GM12878 (cell line): ENCODE measurements at regions not wholly inside any gene's neighbourhood (a gene's known extent, or its start where the extent isn't known, plus 50 kb on each side); places are given as distances from the start of the nearest gene placed in this dataset.

Source experiments
- BHLHE40 ChIP-seq, 2 experiments: fragments of 450-650 bp in 1 of 2; IDR thresholded peaks; 2 replicates each; pipeline ENCODE4 v1.6.1; 2011 to 2017; ENCODE audit warnings: low read depth in 2 of 2, borderline replicate concordance in 1 of 2, improper control_type of control experiment in 1 of 2, low read length in 1 of 2, mild to moderate bottlenecking in 1 of 2
- CTCF ChIP-seq, 3 experiments: IDR thresholded peaks in 2 of 3; conservative IDR thresholded peaks in 1 of 3; 2 replicates each; pipeline ENCODE4 v1.5.1; 2011; ENCODE audit warnings: low read depth in 3 of 3, low read length in 3 of 3, mild to moderate bottlenecking in 3 of 3, control low read depth in 2 of 3, moderate library complexity in 2 of 3, inconsistent platforms in 1 of 3, mixed read lengths in 1 of 3; ENCODE audit not compliant: control insufficient read depth in 2 of 3, insufficient read depth in 1 of 3; ENCODE audit errors: extremely low read depth in 1 of 3
- ELK1 ChIP-seq: IDR thresholded peaks from 2 replicates; pipeline ENCODE4 v1.6.1; 2012; ENCODE audit warnings: low read depth, low read length, improper control_type of control experiment
- KAT2A ChIP-seq: conservative IDR thresholded peaks from 2 replicates; pipeline ENCODE4 v1.6.1; 2011; ENCODE audit warnings: low read depth, low read length; ENCODE audit not compliant: control insufficient read depth
- SIN3A ChIP-seq: IDR thresholded peaks from 2 replicates; pipeline ENCODE4 v1.6.1; 2012; ENCODE audit warnings: low read depth, low read length, improper control_type of control experiment
- SKIL ChIP-seq: fragments of 450-650 bp; IDR thresholded peaks from 2 replicates; pipeline ENCODE4 v1.6.1; 2017; ENCODE audit warnings: mild to moderate bottlenecking, low read depth, inconsistent platforms; ENCODE audit not compliant: poor library complexity, severe bottlenecking
- TCF12 ChIP-seq: IDR thresholded peaks from 2 replicates; pipeline ENCODE4 v1.6.1; 2011; ENCODE audit warnings: low read depth, mild to moderate bottlenecking, low read length
- TF ChIP-seq, protein P1 (sequence below): fragments of 450-650 bp; IDR thresholded peaks from 2 replicates; pipeline ENCODE4 v1.6.1; 2014; ENCODE audit warnings: mild to moderate bottlenecking

DNA sequence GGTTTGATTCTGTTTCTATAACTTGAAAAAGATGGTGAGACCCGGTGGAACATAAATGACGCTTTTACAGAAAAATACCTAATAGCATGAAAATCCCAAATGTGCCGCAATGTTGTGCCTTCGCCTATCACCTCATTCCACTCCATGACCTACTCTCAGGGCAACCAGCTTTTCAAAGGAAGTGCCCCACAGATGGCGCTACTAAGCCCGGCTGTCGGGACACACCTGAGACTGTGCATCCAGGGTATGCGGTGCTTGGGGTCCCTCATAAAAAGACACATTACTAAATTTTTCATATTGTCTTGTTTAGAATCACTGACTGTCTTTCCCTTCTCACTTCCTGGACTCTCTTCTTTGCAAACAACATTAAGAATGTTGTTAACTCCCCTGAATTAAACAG lies 145.5 kb upstream of the RPS6KA2 start:
- TF ChIP-seq ELK1 (no peak), BHLHE40 (IDR thresholded peaks at IDR 0.05; ENCODE audit: borderline replicate concordance in 1 of 2, low read depth in 2 of 2, low read length in 1 of 2) (no peak), CTCF (IDR thresholded peaks at IDR 0.05 in 2 of 3, conservative IDR thresholded peaks at IDR 0.05 in 1 of 3; ENCODE audit: control insufficient read depth in 2 of 3, extremely low read depth in 1 of 3, insufficient read depth in 1 of 3, low read depth in 3 of 3, low read length in 3 of 3) (peak in 2 of 3 experiments; percentile 17 to 19; a peak in 1 of 6 replicates), SIN3A (no peak), TCF12 (no peak), SKIL (no peak), KAT2A (no peak)
- TF ChIP-seq, protein P1, sequence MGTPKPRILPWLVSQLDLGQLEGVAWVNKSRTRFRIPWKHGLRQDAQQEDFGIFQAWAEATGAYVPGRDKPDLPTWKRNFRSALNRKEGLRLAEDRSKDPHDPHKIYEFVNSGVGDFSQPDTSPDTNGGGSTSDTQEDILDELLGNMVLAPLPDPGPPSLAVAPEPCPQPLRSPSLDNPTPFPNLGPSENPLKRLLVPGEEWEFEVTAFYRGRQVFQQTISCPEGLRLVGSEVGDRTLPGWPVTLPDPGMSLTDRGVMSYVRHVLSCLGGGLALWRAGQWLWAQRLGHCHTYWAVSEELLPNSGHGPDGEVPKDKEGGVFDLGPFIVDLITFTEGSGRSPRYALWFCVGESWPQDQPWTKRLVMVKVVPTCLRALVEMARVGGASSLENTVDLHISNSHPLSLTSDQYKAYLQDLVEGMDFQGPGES: no peak
